NCI-H1694 (cell line): ENCODE measurements at regions not wholly inside any gene's neighbourhood (a gene's known extent, or its start where the extent isn't known, plus 50 kb on each side); places are given as distances from the start of the nearest gene placed in this dataset.

Source experiments
- DNase-seq: peaks from one replicate; lab custom pipeline; 2025; lab: John Stamatoyannopoulos, UW

- no peak for DNase-seq
Measured at GRCh38 chrX:10393241-10393640, 227.1 kb downstream of the MID1 start.

GRCh38 chrX:10393899-10394298, 226.5 kb downstream of the MID1 start:
- DNase-seq, result no peak

- no peak for DNase-seq
Measured at GRCh38 chrX:10395179-10395578, 225.2 kb downstream of the MID1 start.
